HG02870 (cell line): ENCODE measurements at regions not wholly inside any gene's neighbourhood (a gene's known extent, or its start where the extent isn't known, plus 50 kb on each side); places are given as distances from the start of the nearest gene placed in this dataset.

Experiments used
- ATAC-seq: cut with Tn5 transposase; IDR thresholded peaks from one replicate; pipeline ENCODE4 v1.9.1; 2021; ENCODE audit warnings: mild to moderate bottlenecking, moderate library complexity; ENCODE audit not compliant: unreplicated experiment

DNA sequence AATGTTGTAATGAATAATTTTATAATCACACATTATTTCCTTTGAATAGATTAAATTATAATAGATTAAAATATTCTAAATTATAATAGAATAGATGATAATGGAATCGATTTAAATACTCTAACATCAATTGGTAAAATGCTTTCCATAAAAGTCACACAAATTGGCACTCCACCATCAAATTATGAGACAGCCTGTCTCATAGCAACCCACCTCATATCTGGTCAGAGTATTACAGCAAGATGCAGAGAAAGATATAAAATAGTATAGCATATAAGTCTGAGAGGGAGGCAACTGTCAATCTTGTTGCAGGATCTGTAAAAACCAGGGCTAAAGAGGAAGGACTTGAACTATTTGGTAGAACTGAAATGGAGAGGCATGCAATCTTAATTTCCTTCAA is 98.4 kb upstream of the NCKAP5 start:
- ATAC-seq, result no peak

DNA sequence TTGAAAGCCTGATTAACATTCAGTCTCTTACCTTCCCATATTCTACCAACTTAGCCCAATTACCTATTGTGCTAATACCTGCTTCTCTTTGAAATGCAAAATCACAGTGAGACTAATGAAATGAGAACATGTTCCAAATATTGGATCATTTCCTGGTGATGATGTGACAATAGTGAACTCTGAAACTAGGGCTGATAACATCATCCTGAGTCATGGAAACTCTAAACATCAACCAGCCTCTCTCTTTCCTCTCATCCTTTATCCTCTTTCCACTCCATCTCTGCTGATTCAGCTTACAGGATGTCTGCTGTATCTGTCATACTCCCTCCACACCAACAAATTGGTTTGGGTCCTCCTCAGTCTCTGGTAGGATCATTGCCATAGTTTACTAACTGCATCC is 98.8 kb upstream of the NCKAP5 start:
- ATAC-seq, result no peak

DNA sequence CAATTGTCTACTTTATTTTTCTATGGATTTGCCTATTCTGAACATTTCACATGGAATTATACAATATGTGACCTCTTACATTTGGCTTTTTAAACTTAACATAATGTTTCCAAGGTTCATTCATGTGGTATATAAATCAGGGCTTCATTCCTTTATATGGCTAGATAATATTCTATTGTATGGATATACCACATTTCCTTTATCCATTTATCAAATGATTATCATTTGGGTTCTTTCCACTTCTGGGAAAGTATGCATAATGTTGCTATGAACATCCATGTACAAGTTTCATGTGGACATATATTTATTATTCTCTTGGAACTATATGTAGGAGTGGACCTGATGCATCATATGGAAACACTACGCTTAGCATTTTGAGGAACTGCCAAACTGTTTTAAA is 99.7 kb upstream of the NCKAP5 start:
- no peak for ATAC-seq

DNA sequence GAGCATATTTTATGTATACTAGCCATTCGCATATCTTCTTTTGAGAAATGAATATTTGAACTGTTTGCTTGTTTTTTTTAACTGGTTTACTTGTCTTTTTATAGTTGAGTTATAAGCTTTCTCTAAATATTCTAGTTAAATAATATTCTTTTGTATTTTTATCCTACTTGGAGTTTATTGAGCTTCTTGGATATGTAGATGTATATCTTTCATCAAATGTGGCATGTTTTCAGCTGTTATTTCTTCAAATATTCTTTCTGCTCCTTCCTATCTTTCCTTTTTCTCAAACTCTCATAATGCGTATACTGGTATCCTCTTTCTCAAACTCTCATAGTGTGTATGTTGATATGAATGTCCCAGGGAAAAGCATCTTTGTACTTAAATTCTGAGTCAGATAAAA is 100.3 kb upstream of the NCKAP5 start:
- ATAC-seq, result no peak

DNA sequence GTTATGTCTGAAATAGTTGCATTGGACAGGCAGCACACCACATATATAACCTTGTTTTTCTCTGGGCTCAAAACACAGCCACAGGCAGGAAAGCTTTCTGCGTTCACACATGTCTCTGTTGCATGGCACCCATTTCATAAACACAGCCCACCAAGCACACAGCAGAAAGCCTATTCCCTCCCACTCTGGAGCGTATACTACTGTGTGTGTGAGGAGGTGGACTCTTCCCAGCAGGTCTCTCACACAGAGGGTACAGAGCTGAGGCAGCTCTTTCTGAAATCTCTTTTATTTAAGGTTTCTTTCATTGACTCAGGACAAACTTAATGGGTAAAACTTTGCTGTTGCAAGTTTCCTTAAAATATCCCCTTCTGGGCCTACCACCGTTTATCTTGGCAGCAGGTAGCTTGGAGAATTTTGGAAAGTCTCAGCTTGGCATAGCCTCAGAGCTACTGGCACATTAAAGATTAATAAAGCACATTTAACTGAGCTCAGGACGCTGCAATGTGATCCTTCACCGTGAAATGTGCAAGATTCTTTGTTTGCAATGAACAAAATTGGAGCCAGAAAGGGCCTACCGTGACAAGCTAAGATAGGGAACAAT is 105.1 kb upstream of the NCKAP5 start:
- ATAC-seq, result no peak

DNA sequence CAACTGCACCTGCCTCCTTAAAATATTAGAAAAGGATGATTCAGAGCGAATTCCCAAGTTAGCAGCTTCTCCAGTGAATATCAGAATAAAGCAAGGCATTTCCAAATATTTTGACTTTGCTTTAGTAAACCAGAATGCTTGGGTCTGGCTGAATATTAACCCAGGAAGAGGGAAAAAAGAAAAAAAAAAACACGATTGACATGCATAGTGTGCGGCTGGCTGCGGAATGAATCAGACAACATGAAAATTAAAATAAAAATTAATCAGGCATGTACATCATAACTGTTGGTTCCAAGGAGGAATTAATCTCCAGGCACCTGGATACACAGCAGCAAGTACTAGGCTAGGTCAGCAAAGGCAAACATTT is 105.8 kb upstream of the NCKAP5 start:
- ATAC-seq, result no peak

DNA sequence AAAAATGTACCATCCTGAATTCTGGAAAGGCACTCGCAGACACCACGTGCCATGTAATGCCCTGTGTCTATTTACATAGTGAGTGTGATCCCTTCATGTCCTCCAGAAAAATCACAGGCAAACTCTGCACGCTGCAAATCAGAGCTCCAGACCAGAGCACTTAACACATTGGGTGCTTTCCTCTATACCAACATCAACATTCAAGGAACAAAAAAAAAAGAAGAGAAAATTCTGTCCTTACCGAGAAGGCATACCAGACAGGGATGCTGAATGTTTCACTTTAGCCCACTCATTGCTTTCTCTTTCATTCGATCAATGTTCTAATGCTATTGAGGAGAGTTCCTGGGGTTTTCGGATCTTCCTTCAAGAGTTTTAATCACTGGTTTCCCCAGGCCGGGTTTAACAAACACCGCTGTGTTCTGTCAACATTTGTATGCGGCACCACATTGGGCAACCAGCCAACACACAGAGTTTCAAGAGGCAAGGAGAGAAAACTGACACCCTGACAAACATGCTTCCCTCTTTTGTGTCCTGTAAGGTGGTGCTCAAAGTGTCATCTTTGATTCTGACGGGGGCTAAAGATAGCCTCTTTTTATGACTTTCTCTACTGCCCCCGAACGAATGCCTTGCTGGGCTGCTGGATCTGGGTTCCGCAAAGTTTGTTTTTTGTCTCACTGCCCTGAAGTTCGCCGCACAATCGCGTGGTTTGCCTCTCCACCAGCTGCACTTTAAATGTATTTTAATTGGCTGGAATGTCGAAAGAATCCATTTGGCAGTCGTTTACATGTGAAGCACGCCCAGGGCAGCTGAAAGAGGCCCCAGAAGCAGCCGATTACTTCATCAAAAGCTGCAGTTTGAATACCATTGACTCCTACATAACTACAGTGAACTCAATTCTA is 106.4 kb upstream of the NCKAP5 start:
- ATAC-seq, result no peak

DNA sequence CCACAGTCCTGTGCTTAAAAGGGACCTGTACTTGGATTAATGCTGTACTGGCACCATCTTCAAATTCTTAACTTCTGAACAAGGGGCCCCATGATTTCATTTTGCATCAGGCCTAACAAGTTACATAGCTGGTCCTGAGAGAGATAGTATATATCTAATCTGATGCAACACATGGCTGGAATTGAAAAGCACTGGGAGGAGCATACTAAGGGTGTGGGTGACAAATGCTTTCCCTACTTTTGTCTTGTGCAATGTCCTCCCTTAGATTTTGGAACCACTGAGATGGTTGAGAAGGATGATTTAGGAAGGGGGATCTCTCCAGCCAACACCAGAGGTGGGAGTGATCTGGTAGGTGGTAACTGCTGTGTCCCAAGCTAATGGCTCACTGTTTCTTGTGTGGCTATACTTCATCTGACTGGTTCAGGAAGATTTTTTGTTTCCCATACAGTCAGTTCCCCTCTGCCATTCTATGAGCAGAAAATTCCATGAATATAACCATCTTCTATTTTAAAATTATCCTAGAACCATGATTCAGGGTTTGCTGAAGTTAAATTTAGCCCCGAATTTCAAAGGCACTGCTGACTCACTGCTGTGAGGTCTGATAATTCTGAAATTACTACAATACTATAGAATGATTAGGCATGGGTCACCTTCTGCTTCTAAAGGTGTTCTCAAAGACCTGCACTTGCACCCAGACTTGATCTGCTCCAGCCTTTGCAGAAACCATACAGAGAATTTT is 108.3 kb upstream of the NCKAP5 start:
- no peak for ATAC-seq

DNA sequence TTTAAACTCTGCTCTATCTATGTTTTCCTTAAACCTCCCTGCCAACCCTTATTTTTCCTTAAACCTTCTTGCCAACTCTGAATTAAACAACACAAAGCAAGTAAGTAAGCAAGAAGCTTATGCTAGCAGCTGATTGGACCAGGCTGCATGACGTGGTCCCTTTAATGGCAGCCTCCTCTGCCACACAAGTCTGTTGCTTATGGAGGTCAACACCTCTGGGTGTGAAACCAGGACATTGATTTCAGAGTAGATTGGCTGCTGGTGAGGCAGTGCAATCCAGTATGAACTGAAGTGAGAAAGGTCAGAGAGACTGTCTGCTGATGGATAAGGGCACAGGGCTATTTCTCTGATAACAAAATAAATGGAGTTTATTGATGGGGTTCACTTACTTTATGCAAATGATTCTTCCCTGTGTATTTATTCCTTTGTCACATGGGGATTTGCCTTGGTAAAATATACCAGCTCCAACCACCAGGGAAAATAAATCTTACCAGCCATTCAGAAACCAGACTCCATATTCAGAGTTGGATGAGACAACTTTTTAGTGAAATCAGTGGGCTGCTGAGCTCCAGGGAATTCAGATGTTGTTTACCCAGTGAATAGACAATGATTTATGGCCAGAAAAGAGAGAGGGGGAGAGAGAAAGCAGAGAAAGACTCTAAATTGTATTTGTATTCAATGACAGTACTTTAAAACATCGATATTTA is 112.2 kb upstream of the NCKAP5 start:
- no peak for ATAC-seq

DNA sequence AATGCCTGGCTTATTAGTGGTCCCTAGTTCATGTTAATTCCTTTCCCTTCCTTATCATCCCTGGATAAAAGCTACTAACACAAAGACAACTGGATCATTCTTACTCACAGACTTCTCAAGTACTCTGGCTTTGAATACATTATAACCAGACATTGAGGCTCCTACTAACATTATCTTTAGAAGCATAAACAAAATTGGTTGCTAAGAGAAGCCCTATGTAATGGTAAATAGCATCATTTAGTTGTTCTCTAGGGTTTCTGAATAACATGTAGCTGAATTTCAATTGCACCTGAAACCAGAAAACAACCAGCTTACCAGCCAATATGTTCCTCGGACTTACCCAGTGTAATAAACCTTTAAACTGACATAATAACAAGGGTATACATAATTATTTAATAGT is 114.1 kb upstream of the NCKAP5 start:
- ATAC-seq, result no peak

DNA sequence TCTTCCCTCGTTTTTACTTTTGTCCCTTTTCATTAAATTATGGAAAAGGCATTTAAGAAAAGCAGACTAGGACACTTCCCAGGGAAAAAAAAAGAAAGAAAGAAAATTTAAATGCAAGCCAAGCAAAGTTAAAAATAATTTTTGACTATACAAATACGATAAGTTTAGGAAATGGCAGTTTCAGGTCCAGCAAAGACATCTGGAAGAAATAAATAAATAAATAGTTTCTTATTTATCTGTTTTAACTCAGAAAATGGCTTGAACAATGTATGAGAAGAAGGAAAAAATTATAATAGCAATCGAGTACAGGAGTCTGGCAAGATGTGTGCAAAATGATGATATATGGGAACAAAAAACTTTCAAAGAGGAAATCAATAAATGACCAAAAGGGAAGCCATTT is 114.6 kb upstream of the NCKAP5 start:
- no peak for ATAC-seq

DNA sequence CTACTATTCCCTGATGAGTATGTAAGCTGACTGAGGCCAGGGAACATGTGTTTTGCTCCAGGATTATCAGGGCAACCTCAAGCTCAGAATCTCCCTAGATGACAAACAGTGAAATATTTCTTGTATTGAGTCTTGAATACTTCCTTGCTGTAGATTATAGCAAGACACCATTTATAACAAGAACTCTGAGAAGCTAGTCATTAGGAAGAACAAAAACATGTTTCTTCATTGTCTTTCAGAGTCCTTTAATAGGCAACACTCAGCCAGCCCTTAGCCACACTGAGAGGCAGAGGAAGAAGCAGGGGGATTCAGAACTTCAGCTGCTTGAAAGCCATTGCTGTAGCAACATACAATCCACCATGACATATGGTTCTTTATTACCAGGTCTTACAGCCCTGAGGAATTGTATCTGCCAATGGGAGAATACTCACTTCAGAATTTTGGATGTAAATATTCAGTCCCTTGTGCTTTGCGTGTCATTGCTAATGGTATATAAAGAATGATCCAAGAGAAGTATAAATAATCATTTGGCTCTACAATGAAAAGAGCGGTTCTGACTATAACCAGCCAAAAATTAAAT is 117.5 kb upstream of the NCKAP5 start:
- no peak for ATAC-seq

DNA sequence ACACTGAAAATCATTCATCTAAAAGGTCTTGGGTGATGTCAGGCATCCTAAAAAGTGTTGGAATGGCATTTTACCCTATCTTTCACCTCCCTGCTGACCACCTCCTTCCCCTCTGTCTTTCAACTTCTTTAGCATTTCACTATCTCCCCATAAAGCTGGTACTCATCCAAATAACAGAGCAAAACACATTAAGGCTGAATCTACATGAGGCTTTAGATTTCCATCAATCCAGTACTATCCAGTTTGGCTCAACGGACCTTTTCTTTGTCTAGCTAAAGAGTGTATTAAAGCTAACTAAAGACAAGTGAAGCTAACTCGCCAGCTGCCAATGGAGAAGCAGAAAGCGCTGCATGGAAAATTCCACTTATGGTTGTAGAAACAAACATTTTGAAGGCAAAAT is 122.5 kb upstream of the NCKAP5 start:
- no peak for ATAC-seq

DNA sequence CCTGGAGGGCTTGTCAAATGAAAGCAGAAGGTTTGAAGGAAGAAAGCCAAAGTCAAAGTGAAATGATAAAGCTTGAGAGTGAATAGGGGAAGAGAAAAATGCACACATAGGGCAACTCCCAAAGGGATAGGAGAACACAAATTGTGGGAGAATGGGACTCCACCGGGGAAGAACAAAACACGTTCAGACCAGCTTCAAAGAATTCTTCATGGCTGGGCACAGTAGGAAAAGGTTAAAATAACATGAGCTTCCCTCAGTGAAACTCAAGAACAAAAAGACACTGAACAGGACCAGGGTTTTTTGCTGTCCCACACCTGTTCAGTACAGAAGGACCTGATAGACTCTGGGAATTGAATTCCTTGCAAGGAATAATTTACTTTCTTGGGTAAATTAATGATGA is 123.1 kb upstream of the NCKAP5 start:
- no peak for ATAC-seq

DNA sequence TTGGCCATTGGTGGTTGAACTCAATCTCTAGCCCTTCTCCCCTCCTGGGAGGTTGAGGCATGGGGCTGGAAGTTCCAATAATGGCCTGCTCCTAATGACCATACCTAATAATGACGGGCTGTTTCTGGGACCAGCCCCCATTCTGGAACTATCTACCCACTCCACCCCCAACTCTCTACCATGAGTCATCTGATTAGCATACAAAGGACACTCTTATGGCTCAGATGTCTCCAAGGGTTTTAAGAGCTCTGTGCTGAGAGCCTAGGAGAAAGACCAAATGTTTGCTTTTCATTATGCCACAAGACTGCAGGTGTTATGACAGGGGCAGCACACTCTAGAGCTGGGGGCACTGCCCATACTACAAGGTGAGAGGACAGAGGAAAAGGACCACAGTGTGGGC is 137.0 kb upstream of the NCKAP5 start:
- ATAC-seq, result no peak

DNA sequence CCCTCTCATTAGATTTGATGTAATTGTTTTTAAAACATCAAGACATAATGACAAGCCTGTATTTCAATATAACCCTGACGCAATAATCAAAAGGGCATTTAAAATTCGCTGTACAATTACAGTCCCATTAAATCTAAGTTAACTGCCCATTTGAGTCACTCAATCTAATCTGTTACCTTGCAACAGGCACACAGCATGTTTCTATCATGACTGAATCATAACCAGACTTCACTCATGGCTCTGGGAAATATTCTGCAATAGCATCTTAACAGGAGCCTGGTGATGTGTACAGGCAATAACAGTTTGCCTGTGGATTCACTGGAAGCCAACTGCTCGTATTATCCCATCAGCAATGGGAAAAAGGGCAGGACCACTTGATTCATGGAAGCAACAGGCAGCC is 142.3 kb upstream of the NCKAP5 start:
- ATAC-seq, result no peak

DNA sequence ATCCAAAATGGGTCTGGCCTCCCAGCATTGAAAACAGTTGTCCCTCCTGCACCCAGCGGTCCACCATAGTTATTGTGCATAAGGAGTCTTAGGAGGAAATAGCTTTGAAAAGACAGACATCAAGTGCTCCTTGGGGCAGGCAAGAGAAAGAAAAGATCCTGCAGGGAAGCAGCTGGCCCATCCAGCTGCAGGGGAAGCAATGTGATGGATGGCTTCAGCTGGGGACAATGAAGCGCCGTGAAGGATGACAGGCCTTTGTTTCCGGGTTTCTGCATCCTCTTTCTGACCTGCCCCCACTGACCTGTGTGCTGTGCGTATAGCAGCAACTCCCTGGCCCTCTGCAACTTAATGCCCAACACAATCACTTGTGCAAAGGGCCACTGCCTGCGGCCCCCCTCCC is 142.9 kb upstream of the NCKAP5 start:
- no peak for ATAC-seq

DNA sequence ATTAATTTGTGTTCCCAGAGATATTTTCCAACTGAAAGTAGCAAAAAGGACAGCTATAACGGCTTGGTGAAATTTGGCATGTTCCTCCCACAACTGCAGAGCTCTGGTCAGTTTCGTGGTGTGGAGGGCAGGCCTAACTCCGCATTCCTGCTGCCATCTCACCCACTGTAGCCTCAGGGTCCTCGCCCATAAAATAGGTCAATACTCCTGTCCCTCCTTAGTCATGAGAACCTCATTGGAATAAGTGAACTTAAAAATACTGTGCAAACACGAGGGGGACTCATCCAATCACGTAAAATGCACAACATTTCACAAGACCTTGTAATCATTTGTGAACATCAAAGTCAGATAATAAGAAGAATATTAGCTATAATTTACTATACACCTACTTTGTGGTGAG is 143.5 kb upstream of the NCKAP5 start:
- no peak for ATAC-seq

DNA sequence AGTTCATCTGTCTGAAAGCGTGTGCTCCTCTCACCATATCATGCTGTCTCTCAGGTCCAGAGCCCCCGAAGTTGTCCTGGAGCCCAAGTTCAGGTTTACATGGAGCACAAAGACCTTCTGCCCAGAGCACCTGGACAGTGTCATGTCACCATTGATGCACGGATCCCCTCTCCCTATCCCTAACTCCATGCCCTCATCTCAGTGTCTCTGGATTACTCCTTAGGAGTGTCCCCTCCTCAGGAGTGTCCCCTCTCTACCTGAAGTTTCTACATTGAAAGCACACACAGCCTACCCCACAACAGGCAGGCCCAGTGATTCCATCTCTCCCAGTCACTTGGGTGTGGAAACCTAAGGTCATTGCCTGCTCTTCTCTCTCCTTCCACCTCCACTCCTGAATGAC is 144.1 kb upstream of the NCKAP5 start:
- ATAC-seq, result no peak

DNA sequence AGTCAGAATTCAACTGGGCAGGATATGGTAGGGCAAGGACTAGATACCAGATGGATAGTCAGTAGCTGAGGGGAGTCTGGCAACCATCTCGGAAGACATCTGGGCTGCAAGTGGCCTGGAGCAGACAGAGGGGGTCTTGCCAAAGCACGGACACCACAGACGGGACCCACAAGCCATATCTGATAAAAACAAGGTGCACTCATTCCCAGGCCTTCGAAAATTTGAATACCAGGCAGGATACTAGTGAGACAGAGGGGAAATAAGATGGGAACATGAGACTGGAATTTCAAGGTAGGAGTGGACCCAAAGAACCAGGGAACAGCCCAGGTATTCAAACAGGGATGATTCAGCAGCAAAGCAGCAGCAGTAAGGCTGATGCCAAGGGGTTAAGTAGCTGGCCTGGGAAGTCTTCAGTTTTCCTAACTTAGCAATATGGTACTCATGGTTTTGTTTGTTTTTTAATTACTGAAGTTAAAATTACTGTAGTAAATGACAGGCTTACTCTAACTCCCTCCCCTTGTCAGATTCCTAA is 144.9 kb upstream of the NCKAP5 start:
- ATAC-seq, result no peak

DNA sequence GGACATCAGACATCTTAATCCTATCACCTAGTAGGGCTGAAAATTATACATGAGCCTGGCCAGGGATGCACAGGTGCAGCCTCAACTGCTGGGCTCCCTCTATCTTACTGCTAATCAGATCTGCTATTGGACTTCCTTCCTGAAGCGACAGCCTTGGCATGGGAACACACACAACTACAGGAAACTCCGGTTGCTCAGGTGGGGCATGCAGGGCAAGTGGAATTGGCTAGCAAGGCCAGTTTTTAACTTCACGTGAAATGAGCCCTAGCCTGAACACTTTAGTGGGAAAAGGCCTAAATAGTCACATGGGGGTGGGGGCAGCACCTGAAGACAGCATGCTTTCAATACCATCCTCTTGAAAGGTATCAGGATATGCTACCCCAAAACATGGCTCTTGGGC is 147.9 kb upstream of the NCKAP5 start:
- ATAC-seq, result no peak
